ENCODE measurements at regions not wholly inside any gene's neighbourhood (a gene's known extent, or its start where the extent isn't known, plus 50 kb on each side); places are given as distances from the start of the nearest gene placed in this dataset.
"Not testable (repeated sequence)": the region's sequence is repeated elsewhere in the genome, so short reads cannot be mapped to it uniquely, and the experiment has no call there.

DNA sequence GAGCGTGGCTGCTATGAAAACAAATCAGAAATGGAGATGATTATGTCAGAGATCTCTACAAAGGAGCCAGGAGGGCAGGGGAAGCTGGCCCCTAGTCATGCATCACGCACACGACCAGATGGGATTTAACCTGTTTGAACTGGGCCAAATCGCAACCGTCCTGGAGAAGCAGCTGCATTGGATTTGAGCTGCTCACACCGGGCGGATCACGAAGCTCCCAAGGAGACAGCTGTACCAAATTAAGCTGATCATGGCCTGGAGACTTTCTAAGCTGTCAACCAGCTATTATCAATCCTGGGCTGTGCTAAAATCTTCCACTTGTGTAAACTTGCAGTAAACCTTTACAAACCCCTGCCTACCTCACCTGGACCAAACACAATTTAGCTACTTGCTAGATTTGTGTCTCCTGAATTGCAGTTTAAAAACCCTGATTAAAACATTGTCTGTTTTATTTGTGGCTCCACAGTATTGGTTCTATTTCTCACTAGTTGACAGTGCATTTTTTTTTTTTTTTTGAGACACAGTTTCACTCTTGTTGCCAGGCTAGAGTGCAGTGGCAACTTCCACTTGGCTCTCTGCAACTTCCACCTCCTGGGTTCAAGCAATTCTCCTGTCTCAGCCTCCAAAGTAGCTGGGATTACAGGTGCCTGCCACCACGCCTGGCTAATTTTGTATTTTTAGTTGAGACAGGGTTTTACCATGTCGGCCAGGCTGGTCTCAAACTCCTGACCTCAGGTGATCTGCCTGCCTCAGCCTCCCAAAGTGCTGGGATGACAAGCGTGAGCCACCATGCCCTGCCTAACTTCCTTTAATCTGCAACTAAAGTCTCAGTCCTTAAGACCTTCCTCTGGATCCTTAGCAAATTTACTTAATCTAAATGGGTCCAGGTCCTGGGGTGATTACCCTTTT is 98.3 kb upstream of the GRIN2A start:
- no peaks in the 10 kb centered on the region for H3K27me3 ChIP-seq
- DNase-seq (ENCODE audit: low spot score): no peak
- H3K27ac Mint-ChIP-seq: peak overlapping the region; percentile 69
- H3K9ac ChIP-seq: no peak overlapping the region
- TF ChIP-seq, protein P1, sequence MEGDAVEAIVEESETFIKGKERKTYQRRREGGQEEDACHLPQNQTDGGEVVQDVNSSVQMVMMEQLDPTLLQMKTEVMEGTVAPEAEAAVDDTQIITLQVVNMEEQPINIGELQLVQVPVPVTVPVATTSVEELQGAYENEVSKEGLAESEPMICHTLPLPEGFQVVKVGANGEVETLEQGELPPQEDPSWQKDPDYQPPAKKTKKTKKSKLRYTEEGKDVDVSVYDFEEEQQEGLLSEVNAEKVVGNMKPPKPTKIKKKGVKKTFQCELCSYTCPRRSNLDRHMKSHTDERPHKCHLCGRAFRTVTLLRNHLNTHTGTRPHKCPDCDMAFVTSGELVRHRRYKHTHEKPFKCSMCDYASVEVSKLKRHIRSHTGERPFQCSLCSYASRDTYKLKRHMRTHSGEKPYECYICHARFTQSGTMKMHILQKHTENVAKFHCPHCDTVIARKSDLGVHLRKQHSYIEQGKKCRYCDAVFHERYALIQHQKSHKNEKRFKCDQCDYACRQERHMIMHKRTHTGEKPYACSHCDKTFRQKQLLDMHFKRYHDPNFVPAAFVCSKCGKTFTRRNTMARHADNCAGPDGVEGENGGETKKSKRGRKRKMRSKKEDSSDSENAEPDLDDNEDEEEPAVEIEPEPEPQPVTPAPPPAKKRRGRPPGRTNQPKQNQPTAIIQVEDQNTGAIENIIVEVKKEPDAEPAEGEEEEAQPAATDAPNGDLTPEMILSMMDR (IDR thresholded peaks at IDR 0.05): no peak
- no peak for TF ChIP-seq EZH2phosphoT487 (IDR thresholded peaks at IDR 0.05)
- no peak for TF ChIP-seq EZH2 (IDR thresholded peaks at IDR 0.05)
- no peak overlapping the region for H3K4me3 ChIP-seq
- H3F3A ChIP-seq (ENCODE audit: low read depth): no peaks in the 10 kb centered on the region
- H3K4me2 ChIP-seq: no peak overlapping the region
- no peak overlapping the region for H3K27ac ChIP-seq
- H3K4me1 Mint-ChIP-seq: peaks cover 8% of the 10 kb centered on the region
- no peaks in the 10 kb centered on the region for H4K20me1 ChIP-seq (ENCODE audit: low read depth)
- no peaks in the 10 kb centered on the region for H3K79me2 ChIP-seq (ENCODE audit: low read depth)
- no peak overlapping the region for H3K4me3 Mint-ChIP-seq
- peaks cover 12% of the 10 kb centered on the region for H3K27me3 Mint-ChIP-seq (ENCODE audit: insufficient read depth, low read depth)
- H3K36me3 ChIP-seq: no peaks in the 10 kb centered on the region
- H3K4me1 ChIP-seq: no peaks in the 10 kb centered on the region
- H3K36me3 Mint-ChIP-seq: no peaks in the 10 kb centered on the region
- no peaks in the 10 kb centered on the region for H3K9me3 ChIP-seq (ENCODE audit: low read depth)
- peaks cover 7% of the 10 kb centered on the region for H3K9me3 Mint-ChIP-seq
- H2AFZ ChIP-seq (replicated peaks): no peak overlapping the region

DNA sequence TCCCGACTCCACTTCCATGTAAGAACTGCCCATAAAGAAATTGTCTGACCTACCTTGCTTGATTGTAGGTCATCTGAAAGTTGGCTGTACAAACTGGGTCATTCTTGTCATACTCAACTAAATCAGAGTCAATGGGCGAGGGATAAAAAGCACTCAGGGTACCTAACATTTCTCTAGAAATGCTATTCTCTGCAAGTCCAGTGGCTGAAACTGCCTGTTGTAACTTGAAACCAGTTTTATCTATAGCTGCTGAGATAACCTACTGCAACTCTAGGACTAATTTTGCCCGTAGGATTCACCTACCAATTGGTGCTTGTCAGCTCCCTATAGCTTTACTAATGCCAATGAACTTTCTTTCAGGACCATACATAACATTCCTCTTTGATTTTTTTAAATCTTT is 100.1 kb upstream of the GRIN2A start:
- Mint-ChIP-seq H3K4me1 (peaks cover 8% of the 10 kb centered on the region), H3K36me3 (no peaks in the 10 kb centered on the region), H3K27ac (no peak overlapping the region), H3K27me3 (ENCODE audit: insufficient read depth, low read depth) (peaks cover 9% of the 10 kb centered on the region), H3K9me3 (peaks cover 7% of the 10 kb centered on the region), H3K4me3 (no peak overlapping the region)
- Histone ChIP-seq H3K79me2 (ENCODE audit: low read depth) (no peaks in the 10 kb centered on the region), H3K27me3 (no peaks in the 10 kb centered on the region), H3K27ac (no peak overlapping the region), H3K9ac (no peak overlapping the region), H3K9me3 (ENCODE audit: low read depth) (no peaks in the 10 kb centered on the region), H3K4me1 (no peaks in the 10 kb centered on the region), H3K4me3 (no peak overlapping the region), H3K4me2 (no peak overlapping the region), H4K20me1 (ENCODE audit: low read depth) (no peaks in the 10 kb centered on the region), H2AFZ (replicated peaks) (no peak overlapping the region), H3F3A (ENCODE audit: low read depth) (no peaks in the 10 kb centered on the region), H3K36me3 (no peaks in the 10 kb centered on the region)
- DNase-seq (ENCODE audit: low spot score): no peak
- TF ChIP-seq EZH2phosphoT487 (IDR thresholded peaks at IDR 0.05): no peak
- no peak for TF ChIP-seq EZH2 (IDR thresholded peaks at IDR 0.05)

DNA sequence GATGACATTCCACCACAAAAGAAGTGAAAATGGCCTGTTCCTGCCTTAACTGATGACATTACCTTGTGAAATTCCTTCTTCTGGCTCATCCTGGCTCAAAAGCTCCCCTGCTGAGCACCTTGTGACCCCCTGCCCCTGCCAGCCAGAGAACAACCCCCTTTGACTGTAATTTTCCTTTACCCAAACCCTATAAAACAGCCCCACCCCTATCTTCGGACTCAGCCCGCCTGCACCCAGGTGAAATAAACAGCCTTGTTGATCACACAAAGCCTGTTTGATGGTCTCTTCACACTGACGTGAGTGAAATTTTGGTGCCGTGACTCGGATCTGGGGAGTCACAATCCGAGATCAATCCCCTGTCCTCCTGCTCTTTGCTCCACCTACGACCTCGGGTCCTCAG is 101.0 kb upstream of the GRIN2A start:
- H3K4me1 ChIP-seq; H3K9ac ChIP-seq; H3K27me3 Mint-ChIP-seq (ENCODE audit: insufficient read depth, low read depth); H3K9me3 ChIP-seq (ENCODE audit: low read depth); H3K79me2 ChIP-seq (ENCODE audit: low read depth); H3K4me3 Mint-ChIP-seq; DNase-seq (ENCODE audit: low spot score); H3K4me1 Mint-ChIP-seq; H3K4me3 ChIP-seq; H3F3A ChIP-seq (ENCODE audit: low read depth); H3K36me3 Mint-ChIP-seq; H3K9me3 Mint-ChIP-seq; H3K4me2 ChIP-seq; H3K36me3 ChIP-seq; H3K27ac ChIP-seq; H4K20me1 ChIP-seq (ENCODE audit: low read depth); H2AFZ ChIP-seq (replicated peaks); H3K27ac Mint-ChIP-seq; H3K27me3 ChIP-seq: not testable (repeated sequence)

DNA sequence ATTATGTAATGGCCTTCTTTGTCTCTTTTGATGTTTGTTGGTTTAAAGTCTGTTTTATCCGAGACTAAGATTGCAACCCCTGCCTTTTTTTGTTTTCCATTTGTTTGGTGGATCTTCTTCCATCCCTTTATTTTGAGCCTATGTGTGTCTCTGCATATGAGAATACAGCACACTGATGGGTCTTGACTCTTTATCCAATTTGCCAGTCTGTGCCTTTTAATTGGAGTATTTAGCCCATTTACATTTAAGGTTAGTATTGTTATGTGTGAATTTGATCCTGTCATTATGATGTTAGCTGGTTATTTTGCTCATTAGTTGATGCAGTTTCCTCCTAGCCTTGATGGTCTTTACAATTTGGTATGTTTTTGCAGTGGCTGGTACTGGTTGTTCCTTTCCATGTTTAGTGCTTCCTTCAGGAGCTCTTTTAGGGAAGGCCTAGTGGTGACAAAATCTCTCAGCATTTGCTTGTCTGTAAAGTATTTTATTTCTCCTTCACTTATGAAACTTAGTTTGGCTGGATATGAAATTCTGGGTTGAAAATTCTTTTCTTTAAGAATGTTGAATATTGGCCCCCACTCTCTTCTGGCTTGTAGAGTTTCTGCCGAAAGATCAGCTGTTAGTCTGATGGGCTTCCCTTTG is 95.3 kb upstream of the ATF7IP2 start:
- H4K20me1 ChIP-seq (ENCODE audit: low read depth); H3K4me1 ChIP-seq; H3K79me2 ChIP-seq (ENCODE audit: low read depth); H3K9ac ChIP-seq; H3K27ac ChIP-seq; H3K4me3 ChIP-seq; H3K4me2 ChIP-seq; H3K36me3 Mint-ChIP-seq; H3F3A ChIP-seq (ENCODE audit: low read depth); H3K27me3 ChIP-seq; DNase-seq (ENCODE audit: low spot score); H2AFZ ChIP-seq (replicated peaks); H3K9me3 ChIP-seq (ENCODE audit: low read depth); H3K4me3 Mint-ChIP-seq; H3K36me3 ChIP-seq; H3K27me3 Mint-ChIP-seq (ENCODE audit: insufficient read depth, low read depth); H3K4me1 Mint-ChIP-seq; H3K27ac Mint-ChIP-seq: not testable (repeated sequence)
- peaks cover 30% of the 10 kb centered on the region for H3K9me3 Mint-ChIP-seq

DNA sequence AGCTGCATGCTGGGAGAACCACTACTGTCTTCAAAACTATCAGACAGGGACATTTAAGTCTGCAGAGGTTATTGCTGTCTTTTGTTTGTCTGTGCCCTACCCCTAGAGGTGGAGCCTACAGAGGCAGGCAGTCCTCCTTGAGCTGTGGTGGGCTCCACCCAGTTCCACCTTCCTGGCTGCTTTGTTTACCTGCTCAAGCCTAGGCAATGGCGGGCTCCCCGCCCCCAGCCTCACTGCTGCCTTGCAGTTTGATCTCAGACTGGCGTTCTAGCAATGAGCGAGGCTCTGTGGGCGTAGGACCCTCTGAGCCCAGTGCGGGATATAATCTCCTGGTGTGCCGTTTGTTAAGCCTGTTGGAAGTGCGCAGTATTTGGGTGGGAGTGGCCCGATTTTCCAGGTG is 93.7 kb upstream of the ATF7IP2 start:
- H3K9me3 ChIP-seq (ENCODE audit: low read depth); H3K27me3 ChIP-seq; DNase-seq (ENCODE audit: low spot score); H3K27ac ChIP-seq; H3K27me3 Mint-ChIP-seq (ENCODE audit: insufficient read depth, low read depth); H3K4me2 ChIP-seq; H3K27ac Mint-ChIP-seq; H3K36me3 Mint-ChIP-seq; H3K4me3 ChIP-seq; H3K36me3 ChIP-seq; H3K4me3 Mint-ChIP-seq; H3K9ac ChIP-seq; H3K4me1 ChIP-seq; H3F3A ChIP-seq (ENCODE audit: low read depth); H4K20me1 ChIP-seq (ENCODE audit: low read depth); H3K4me1 Mint-ChIP-seq; H3K79me2 ChIP-seq (ENCODE audit: low read depth); H2AFZ ChIP-seq (replicated peaks): not testable (repeated sequence)
- H3K9me3 Mint-ChIP-seq: peaks cover 34% of the 10 kb centered on the region

DNA sequence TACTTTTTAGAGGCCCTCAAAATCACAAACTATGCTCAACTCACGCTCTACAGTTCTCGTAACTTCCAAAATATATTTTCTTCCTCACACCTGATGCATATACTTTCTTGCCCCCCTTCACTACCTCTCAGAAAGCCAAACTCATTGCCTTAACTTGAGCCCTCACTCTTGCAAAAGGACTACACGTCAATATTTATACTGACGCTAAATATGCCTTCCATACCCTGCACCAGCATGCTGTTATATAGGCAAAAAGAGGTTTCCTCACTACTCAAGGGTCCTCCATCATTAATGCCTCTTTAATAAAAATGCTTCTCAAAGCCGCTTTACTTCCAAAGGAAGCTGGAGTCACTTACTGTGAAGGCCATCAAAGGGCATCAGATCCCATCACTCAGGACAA is 92.9 kb upstream of the ATF7IP2 start:
- not testable (repeated sequence) for H3K27ac Mint-ChIP-seq; H3K9ac ChIP-seq; H3K36me3 ChIP-seq; H3K4me3 Mint-ChIP-seq; H3K27me3 Mint-ChIP-seq (ENCODE audit: insufficient read depth, low read depth); H3K9me3 ChIP-seq (ENCODE audit: low read depth); H3K27ac ChIP-seq; H3K36me3 Mint-ChIP-seq; H3K27me3 ChIP-seq; H4K20me1 ChIP-seq (ENCODE audit: low read depth); H2AFZ ChIP-seq (replicated peaks); H3K4me2 ChIP-seq; H3K4me3 ChIP-seq; H3K79me2 ChIP-seq (ENCODE audit: low read depth); H3F3A ChIP-seq (ENCODE audit: low read depth); H3K4me1 Mint-ChIP-seq; H3K4me1 ChIP-seq; DNase-seq (ENCODE audit: low spot score)
- H3K9me3 Mint-ChIP-seq: peaks cover 40% of the 10 kb centered on the region

DNA sequence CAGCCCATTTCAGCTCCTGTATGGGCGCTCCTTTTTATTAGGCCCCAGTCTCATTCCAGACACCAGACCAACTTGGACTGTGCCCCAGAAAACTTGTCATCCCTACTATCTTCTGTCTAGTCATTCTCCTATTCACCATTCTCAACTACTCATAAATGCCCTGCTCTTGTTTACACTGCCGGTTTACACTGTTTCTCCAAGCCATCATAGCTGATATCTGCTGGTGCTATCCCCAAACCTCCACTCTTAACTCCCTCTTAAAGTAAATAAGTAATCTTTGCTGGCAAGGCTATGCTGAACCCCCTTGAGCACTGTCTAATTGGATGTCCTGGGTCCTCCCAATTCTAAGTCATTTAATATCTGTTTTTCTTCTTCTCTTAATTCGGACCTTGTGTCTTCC is 91.7 kb upstream of the ATF7IP2 start:
- peaks cover 38% of the 10 kb centered on the region for H3K9me3 Mint-ChIP-seq
- not testable (repeated sequence) for H3K4me3 Mint-ChIP-seq; H3K9ac ChIP-seq; H3K27ac ChIP-seq; H3K27ac Mint-ChIP-seq; H3F3A ChIP-seq (ENCODE audit: low read depth); H3K9me3 ChIP-seq (ENCODE audit: low read depth); H3K79me2 ChIP-seq (ENCODE audit: low read depth); H3K4me3 ChIP-seq; H4K20me1 ChIP-seq (ENCODE audit: low read depth); H3K4me2 ChIP-seq; H3K27me3 ChIP-seq; H3K4me1 Mint-ChIP-seq; DNase-seq (ENCODE audit: low spot score); H2AFZ ChIP-seq (replicated peaks); H3K36me3 Mint-ChIP-seq; H3K27me3 Mint-ChIP-seq (ENCODE audit: insufficient read depth, low read depth); H3K4me1 ChIP-seq; H3K36me3 ChIP-seq

Measured in neural progenitor cell (in vitro differentiated cells).